ENCODE measurements at regions not wholly inside any gene's neighbourhood (a gene's known extent, or its start where the extent isn't known, plus 50 kb on each side); places are given as distances from the start of the nearest gene placed in this dataset.

DNA sequence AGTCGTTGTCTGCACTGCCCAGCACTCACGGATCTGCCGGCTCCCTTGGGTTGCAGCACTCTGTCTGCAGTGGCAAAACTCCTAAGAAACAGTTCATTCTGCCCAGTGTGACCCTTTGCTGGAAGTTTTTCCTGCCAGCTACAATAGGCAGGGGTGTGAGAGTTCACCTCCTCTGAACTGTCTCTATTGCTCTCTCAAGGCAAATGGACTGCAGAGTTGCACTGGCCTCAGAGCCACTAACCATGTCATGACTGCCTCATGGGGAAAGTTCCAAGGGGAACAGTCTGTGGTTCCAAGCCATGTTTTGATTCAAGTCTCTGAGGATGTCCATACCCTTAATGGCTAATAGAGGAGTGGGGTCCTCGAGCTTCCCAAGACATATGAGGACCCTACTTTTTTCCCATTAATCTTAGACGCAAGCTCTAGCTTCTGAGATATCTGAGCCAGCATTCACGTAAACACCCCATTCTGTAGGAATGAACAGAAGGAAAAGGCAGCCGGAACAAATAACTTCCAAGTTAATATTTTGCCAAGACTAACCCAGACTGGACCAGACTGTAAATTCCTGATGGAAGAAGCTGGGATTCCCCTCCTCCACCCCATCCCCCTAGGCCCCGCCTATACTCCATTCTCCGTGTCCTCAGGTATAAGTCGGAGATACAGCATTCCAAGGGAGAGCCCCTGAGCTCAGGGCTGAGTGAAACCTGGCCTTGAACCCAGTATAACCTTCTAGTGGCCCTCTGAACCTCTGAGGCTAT, 93.8 kb upstream of the AKT3 start:
- DNase-seq (ENCODE audit: insufficient read length) (no peak), FAIRE-seq (no peak)
- no peak for TF ChIP-seq TAF1 (IDR thresholded peaks at IDR 0.05; ENCODE audit: borderline replicate concordance, low read depth, low read length)
- no peak for TF ChIP-seq POLR2A (IDR thresholded peaks at IDR 0.05; ENCODE audit: low read depth, low read length)
- TF ChIP-seq POLR2AphosphoS5 (IDR thresholded peaks at IDR 0.05; ENCODE audit: low read depth, low read length): no peak

DNA sequence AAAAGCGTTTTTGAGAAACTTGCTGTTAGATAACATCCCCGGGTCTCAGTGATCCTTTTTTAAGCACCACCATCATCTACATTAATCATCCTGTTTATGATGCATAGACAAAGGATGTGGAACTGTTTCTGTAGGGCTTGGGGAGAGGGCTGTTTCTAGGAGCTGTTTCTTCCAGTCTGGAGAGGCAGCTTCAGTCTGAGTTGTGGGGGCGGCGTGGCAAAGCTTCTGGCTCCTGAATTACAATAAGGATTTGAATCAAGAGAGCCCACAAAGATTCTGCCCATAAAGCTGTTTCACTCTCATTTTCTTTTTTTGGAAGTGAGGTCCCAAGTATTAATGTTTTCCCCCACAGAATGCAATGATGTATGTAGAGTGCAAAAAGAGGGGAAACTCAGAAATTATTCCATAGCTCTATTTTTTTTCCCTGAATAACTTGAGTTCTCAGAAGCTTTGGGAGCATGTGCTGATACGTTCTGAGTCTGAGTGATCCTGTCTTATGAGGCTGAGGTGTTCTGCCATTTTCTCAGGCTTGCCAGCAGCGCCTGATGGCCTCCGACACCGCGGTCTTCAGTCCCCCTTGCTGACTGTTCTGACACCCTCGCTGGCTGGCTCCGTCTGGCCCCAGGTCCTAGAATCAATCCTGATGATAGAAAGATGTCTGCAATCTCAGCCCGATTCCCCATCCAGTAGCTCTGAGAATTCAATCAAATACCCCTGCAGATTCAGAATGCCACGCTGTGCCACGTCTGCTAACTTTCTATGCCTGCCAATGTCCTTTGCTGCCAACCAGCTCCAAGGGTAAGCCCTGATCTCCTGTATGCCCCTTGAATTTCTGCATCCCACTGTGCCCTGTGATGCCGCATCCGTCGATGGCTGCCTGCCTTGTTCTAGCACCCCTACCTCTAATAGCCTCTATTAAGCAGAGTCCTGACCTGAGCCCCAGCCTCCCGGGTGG, 92.4 kb upstream of the AKT3 start:
- TF ChIP-seq TAF1 (IDR thresholded peaks at IDR 0.05; ENCODE audit: borderline replicate concordance, low read depth, low read length) (no peak), POLR2A (IDR thresholded peaks at IDR 0.05; ENCODE audit: low read depth, low read length) (no peak), POLR2AphosphoS5 (IDR thresholded peaks at IDR 0.05; ENCODE audit: low read depth, low read length) (no peak)
- FAIRE-seq (no peak), DNase-seq (ENCODE audit: insufficient read length) (no peak)

DNA sequence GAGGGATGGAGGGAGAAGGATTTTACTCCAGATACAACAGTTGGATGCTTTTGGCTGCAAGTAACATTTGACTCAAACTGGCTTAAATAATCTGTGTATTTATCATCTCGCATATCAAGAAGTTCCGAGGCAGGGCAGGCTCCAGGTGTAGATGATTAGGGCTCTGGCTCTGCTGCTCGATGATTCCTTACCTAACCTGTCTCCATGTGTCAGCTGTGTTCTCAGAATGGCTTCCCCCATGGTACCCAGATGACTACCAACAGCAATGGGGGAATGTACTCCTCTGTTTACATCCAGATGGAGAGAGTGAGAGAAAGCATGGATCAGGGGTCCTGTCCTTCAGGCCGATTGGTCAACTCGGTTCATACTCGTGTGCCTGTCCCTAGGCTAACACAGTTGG, 90.4 kb upstream of the AKT3 start:
- TF ChIP-seq POLR2A (IDR thresholded peaks at IDR 0.05; ENCODE audit: low read depth, low read length) (no peak), TAF1 (IDR thresholded peaks at IDR 0.05; ENCODE audit: borderline replicate concordance, low read depth, low read length) (no peak), POLR2AphosphoS5 (IDR thresholded peaks at IDR 0.05; ENCODE audit: low read depth, low read length) (no peak)
- FAIRE-seq: no peak
- no peak for DNase-seq (ENCODE audit: insufficient read length)

DNA sequence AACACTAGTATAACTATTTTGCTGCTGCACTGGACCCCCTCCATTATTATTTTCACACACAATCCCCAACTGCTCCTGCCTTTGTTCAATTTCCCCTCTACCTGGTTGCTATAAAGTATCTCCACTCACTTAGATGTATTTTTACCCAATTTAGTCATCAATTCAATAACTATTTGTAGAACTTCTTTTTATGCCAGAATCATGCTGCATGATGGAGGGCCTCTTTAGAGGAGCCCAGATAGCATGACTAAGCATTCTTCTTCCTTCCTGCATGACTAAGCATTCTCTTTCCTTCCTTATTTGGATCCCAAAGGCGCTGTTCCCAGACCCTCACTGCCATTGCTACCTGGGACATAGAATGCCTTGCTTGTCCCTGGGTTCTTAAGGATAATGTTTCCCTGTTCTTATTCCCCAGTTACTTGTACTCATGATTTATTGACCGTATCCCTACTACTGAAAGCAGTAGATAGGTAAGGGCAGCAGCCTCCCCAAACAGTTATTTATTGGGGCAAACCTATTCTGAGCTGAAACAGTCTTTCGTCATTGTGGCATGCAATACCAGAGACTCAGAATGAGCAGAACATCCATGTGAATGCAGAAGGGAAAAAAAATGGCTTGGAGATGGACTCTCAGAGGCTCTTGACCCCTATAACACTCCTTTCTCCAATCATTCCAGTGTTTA, 89.3 kb upstream of the AKT3 start:
- FAIRE-seq (no peak), DNase-seq (ENCODE audit: insufficient read length) (no peak)
- TF ChIP-seq POLR2AphosphoS5 (IDR thresholded peaks at IDR 0.05; ENCODE audit: low read depth, low read length): no peak
- no peak for TF ChIP-seq POLR2A (IDR thresholded peaks at IDR 0.05; ENCODE audit: low read depth, low read length)
- TF ChIP-seq TAF1 (IDR thresholded peaks at IDR 0.05; ENCODE audit: borderline replicate concordance, low read depth, low read length): no peak

DNA sequence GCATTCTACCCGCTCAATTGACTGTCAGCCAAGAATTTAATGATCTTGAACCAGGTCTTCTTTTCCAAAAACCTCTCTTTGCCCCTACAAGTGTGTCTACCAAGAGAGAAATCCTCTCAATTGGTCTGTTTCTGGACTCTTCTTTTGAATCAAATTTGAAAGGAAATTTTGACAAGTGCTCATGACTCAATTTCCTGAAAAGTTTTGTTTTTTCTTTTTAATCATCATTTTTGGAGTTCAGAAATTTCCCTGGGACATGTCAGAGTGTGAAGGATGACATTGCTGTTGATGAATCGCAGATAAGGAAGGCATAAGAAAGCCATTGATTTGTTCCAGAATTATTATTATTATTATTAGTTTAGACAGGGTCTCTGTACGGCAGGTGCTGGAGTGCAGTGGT, 88.2 kb upstream of the AKT3 start:
- no peak for FAIRE-seq
- TF ChIP-seq POLR2AphosphoS5 (IDR thresholded peaks at IDR 0.05; ENCODE audit: low read depth, low read length) (no peak), POLR2A (IDR thresholded peaks at IDR 0.05; ENCODE audit: low read depth, low read length) (no peak), TAF1 (IDR thresholded peaks at IDR 0.05; ENCODE audit: borderline replicate concordance, low read depth, low read length) (no peak)
- DNase-seq (ENCODE audit: insufficient read length): no peak

DNA sequence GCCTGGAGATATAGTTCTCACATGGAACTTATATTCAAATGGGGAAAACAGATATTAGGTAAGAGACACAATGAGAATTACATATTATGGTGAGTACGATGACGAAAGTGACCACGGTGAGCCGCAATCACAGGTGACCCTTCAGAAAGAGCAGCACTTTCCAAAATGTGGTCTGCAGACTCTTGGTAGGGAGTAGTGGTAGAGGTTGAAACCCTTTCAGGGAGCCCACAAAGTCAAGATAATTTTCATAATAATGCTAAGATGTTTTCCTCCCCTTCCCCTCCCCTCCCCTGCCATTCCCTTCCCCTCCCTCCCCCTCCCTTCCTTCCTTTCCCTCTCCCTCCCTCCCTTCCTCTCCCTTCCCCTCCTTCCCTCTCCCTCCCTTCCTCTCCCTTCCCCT, 83.5 kb upstream of the AKT3 start:
- no peak for DNase-seq (ENCODE audit: insufficient read length)
- no peak for FAIRE-seq
- no peak for TF ChIP-seq TAF1 (IDR thresholded peaks at IDR 0.05; ENCODE audit: borderline replicate concordance, low read depth, low read length)
- no peak for TF ChIP-seq POLR2A (IDR thresholded peaks at IDR 0.05; ENCODE audit: low read depth, low read length)
- TF ChIP-seq POLR2AphosphoS5 (IDR thresholded peaks at IDR 0.05; ENCODE audit: low read depth, low read length): no peak

DNA sequence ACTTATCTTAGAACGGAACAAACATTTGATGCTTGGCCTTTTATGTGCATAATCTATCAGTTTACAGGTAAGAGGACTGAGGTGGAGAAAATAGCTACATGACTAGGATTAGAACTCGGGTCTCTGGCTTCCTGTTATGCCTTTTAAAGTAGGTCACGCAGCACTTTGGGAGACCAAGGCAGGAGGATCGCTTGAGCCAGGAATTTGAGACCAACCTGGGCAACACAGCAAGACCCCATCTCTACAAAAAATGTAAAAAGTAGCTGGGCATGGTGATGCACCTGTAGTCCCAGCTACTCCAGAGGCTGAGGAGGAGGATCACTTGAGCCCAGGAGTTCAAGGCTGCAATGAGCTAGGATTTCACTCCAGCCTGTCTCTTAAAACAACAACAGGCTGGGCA, 81.9 kb upstream of the AKT3 start:
- TF ChIP-seq POLR2AphosphoS5 (IDR thresholded peaks at IDR 0.05; ENCODE audit: low read depth, low read length): no peak
- no peak for TF ChIP-seq POLR2A (IDR thresholded peaks at IDR 0.05; ENCODE audit: low read depth, low read length)
- TF ChIP-seq TAF1 (IDR thresholded peaks at IDR 0.05; ENCODE audit: borderline replicate concordance, low read depth, low read length): no peak
- FAIRE-seq: no peak
- no peak for DNase-seq (ENCODE audit: insufficient read length)

DNA sequence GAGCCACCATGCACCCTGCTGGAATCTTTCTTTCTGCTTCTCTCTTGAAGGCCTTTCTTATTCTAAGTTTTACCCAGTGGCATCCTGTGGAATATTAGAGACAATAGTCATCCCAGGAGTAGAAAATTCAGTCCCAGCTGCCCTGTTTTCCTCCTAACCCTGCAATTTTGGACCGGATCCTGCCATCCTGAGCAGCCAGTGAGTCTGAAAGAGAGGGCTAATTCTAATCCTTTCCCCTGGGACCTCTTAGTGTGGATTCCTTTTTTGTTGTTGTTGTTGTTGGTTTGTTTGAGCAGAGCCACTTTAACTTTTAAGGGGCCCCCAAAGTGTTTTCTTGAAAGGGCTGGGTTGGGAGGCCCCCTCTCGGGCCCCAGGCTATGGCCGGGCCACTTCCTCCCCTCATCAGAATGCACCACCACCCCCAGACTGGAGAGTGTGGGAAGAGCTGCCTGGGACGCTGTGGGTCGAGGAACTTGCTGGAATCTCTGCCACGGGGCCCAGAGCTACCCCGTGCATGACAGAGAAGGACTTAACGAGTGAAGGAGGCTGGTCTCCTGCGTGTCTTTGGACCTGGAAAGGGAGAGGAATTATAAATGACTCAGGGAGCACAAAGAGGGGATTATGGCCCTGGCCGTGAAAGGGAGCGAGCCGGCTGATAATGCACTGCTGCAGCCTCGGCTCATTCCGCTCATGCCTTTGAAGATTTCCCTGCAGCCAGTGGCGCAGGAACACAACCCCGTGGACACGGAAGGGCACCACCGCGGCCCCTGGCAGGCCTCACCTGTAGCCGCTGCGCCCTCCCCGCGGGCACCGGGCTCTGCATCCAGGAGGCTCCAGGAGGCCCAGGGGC, 81.0 kb upstream of the AKT3 start:
- FAIRE-seq (no peak), DNase-seq (ENCODE audit: insufficient read length) (no peak)
- no peak for TF ChIP-seq POLR2AphosphoS5 (IDR thresholded peaks at IDR 0.05; ENCODE audit: low read depth, low read length)
- TF ChIP-seq TAF1 (IDR thresholded peaks at IDR 0.05; ENCODE audit: borderline replicate concordance, low read depth, low read length): no peak
- no peak for TF ChIP-seq POLR2A (IDR thresholded peaks at IDR 0.05; ENCODE audit: low read depth, low read length)

DNA sequence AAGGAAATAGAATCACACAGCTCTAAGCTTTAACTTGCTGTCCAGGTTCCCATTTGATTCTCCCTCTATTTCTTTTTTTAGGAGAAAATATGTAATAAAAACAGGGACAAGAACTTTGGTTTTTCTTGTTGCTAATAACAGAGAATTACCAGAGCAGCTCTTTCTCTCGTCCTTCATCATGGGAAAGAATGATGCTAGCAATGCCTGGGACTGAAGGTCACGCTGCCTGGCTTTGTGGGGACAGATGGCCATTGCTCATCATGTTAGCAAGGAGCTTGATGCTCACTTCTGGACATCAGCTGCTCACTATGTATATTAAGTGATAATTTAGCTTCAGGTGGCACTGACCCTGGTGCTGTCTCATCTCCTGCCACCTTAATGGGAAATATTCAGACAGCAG, 77.3 kb upstream of the AKT3 start:
- TF ChIP-seq TAF1 (IDR thresholded peaks at IDR 0.05; ENCODE audit: borderline replicate concordance, low read depth, low read length): no peak
- no peak for TF ChIP-seq POLR2AphosphoS5 (IDR thresholded peaks at IDR 0.05; ENCODE audit: low read depth, low read length)
- no peak for TF ChIP-seq POLR2A (IDR thresholded peaks at IDR 0.05; ENCODE audit: low read depth, low read length)
- no peak for FAIRE-seq
- no peak for DNase-seq (ENCODE audit: insufficient read length)

DNA sequence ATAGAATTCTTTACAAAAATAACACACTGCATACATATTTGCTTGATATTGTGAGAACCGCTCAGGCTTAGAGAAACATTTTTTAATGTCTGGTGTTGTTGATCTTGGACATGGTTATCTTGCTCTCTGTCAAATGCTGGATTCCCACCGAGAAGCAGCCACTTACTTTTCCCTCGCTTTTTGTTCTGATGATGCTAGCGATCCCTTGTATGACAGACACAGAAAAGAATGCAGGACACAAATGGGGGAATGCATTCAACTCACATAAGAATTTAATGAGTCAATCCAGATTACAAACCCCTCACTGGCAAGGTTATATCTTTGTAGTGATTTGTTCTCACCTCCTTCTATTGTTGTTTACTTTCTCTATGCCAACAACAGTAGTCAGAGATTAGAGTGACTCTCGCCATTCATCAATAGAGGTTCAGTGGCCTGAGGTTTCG, 76.8 kb upstream of the AKT3 start:
- FAIRE-seq: no peak
- TF ChIP-seq POLR2AphosphoS5 (IDR thresholded peaks at IDR 0.05; ENCODE audit: low read depth, low read length) (no peak), POLR2A (IDR thresholded peaks at IDR 0.05; ENCODE audit: low read depth, low read length) (no peak), TAF1 (IDR thresholded peaks at IDR 0.05; ENCODE audit: borderline replicate concordance, low read depth, low read length) (no peak)
- DNase-seq (ENCODE audit: insufficient read length): no peak

Data from GM12892 (cell line).